WTC11 (cell line): ENCODE measurements at regions not wholly inside any gene's neighbourhood (a gene's known extent, or its start where the extent isn't known, plus 50 kb on each side); places are given as distances from the start of the nearest gene placed in this dataset.

Experiments
- CTCF ChIP-seq: fragments of 200-600 bp; IDR thresholded peaks from 2 replicates; pipeline ENCODE4 v1.8.0; 2022; ENCODE audit warnings: antibody characterized with exemption
- KAT7 ChIP-seq: sonication (generic); formaldehyde crosslinking; IDR thresholded peaks from 2 replicates; pipeline ENCODE4 v1.8.1; 2023; ENCODE audit warnings: missing genetic modification reagents, mild to moderate bottlenecking, borderline replicate concordance
- RELA ChIP-seq: sonication (generic); formaldehyde crosslinking; IDR thresholded peaks from 2 replicates; pipeline ENCODE4 v1.8.1; 2022; ENCODE audit warnings: missing genetic modification reagents, mild to moderate bottlenecking, borderline replicate concordance
- ZBTB21 ChIP-seq: sonication (generic); formaldehyde crosslinking; IDR thresholded peaks from 2 replicates; pipeline ENCODE4 v1.8.1; 2023; ENCODE audit warnings: mild to moderate bottlenecking, missing genetic modification reagents, borderline replicate concordance
- ZMAT4 ChIP-seq: fragments of 250-450 bp; sonication (Bioruptor Pico); IDR thresholded peaks from 2 replicates; pipeline ENCODE4 v1.9.0; 2021; ENCODE audit warnings: mild to moderate bottlenecking
- ZNF121 ChIP-seq: sonication (generic); formaldehyde crosslinking; IDR thresholded peaks from 2 replicates; pipeline ENCODE4 v1.8.0; 2023; ENCODE audit warnings: missing genetic modification reagents

DNA sequence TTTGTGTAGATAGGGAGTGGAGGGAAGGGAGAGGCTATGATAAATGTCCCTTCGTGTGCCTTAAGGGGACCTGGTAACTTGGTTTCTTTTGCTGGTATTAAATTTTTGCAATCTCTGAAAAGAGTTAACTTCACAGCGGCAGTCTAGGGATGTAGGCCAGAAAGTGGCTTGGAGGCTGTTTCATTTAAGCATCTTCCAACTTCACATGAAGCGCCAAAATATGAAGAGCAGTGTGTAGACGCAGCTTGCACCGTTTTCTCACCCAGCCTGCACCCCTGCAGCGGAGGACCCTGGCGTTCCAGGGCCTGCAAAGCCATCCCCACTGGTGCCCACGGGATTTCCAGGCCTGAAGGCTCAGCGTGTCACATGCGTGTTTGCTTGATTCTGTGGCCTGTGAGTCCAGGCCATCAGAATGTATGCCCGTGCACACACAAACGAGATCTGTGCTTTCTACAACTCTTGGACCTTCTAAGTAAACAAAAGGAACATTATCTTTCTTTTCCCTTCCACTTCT is 87.2 kb upstream of the EPB41L3 start:
- TF ChIP-seq RELA (CRISPR knock-in tag) (no peak), CTCF (no peak), ZBTB21 (no peak), ZNF121 (no peak), KAT7 (CRISPR knock-in tag) (no peak), ZMAT4 (CRISPR knock-in tag) (no peak)
